ENCODE measurements at regions not wholly inside any gene's neighbourhood (a gene's known extent, or its start where the extent isn't known, plus 50 kb on each side); places are given as distances from the start of the nearest gene placed in this dataset.

GRCh38 chr16:48932216-48932855, 322.4 kb upstream of the N4BP1 start:
- no peak for TF ChIP-seq CTCF (conservative IDR thresholded peaks at IDR 0.05; ENCODE audit: low read depth, low read length)
- DNase-seq (ENCODE audit: low read depth) = no peak
- no peak overlapping the region for H3K4me3 ChIP-seq (ENCODE audit: low read length)

GRCh38 chr16:48930951-48931553, 321.1 kb upstream of the N4BP1 start:
- no peak overlapping the region for H3K4me3 ChIP-seq (ENCODE audit: low read length)
- no peak for TF ChIP-seq CTCF (conservative IDR thresholded peaks at IDR 0.05; ENCODE audit: low read depth, low read length)
- DNase-seq (ENCODE audit: low read depth) = no peak

GRCh38 chr16:48919791-48920190, 309.8 kb upstream of the N4BP1 start:
- no peak overlapping the region for H3K4me3 ChIP-seq (ENCODE audit: low read length)
- no peak for DNase-seq (ENCODE audit: low read depth)
- no peak for TF ChIP-seq CTCF (conservative IDR thresholded peaks at IDR 0.05; ENCODE audit: low read depth, low read length)

- TF ChIP-seq CTCF (conservative IDR thresholded peaks at IDR 0.05; ENCODE audit: low read depth, low read length) = no peak
- no peak overlapping the region for H3K4me3 ChIP-seq (ENCODE audit: low read length)
- no peak for DNase-seq (ENCODE audit: low read depth)
Measured at GRCh38 chr16:48918520-48919258, 308.7 kb upstream of the N4BP1 start.

GRCh38 chr16:48916566-48916965, 306.6 kb upstream of the N4BP1 start:
- H3K4me3 ChIP-seq (ENCODE audit: low read length) = no peak overlapping the region
- no peak for TF ChIP-seq CTCF (conservative IDR thresholded peaks at IDR 0.05; ENCODE audit: low read depth, low read length)
- no peak for DNase-seq (ENCODE audit: low read depth)

- H3K4me3 ChIP-seq (ENCODE audit: low read length) = no peak overlapping the region
- DNase-seq (ENCODE audit: low read depth) = no peak
- TF ChIP-seq CTCF (conservative IDR thresholded peaks at IDR 0.05; ENCODE audit: low read depth, low read length) = no peak
Measured at GRCh38 chr16:48914070-48914469, 304.1 kb upstream of the N4BP1 start.

All from retinal pigment epithelial cell (primary cell).